ENCODE measurements at regions not wholly inside any gene's neighbourhood (a gene's known extent, or its start where the extent isn't known, plus 50 kb on each side); places are given as distances from the start of the nearest gene placed in this dataset.

GRCh38 chr1:73475316-73475870 is 722.6 kb downstream of the LRRIQ3 start:
- TF ChIP-seq CTCF (IDR thresholded peaks at IDR 0.05) (no peak), POLR2A (IDR thresholded peaks at IDR 0.05) (no peak), POLR2AphosphoS5 (IDR thresholded peaks at IDR 0.05) (no peak)
